ENCODE measurements at regions not wholly inside any gene's neighbourhood (a gene's known extent, or its start where the extent isn't known, plus 50 kb on each side); places are given as distances from the start of the nearest gene placed in this dataset. TPM values are rescaled to one million over a fixed set of nuclear protein-coding genes. Genes with fewer than 3 reads are reported as not detected.

GRCh38 chr22:47236161-47236560 lies 473.7 kb downstream of the TBC1D22A start:
- DNase-seq: no peak

DNA sequence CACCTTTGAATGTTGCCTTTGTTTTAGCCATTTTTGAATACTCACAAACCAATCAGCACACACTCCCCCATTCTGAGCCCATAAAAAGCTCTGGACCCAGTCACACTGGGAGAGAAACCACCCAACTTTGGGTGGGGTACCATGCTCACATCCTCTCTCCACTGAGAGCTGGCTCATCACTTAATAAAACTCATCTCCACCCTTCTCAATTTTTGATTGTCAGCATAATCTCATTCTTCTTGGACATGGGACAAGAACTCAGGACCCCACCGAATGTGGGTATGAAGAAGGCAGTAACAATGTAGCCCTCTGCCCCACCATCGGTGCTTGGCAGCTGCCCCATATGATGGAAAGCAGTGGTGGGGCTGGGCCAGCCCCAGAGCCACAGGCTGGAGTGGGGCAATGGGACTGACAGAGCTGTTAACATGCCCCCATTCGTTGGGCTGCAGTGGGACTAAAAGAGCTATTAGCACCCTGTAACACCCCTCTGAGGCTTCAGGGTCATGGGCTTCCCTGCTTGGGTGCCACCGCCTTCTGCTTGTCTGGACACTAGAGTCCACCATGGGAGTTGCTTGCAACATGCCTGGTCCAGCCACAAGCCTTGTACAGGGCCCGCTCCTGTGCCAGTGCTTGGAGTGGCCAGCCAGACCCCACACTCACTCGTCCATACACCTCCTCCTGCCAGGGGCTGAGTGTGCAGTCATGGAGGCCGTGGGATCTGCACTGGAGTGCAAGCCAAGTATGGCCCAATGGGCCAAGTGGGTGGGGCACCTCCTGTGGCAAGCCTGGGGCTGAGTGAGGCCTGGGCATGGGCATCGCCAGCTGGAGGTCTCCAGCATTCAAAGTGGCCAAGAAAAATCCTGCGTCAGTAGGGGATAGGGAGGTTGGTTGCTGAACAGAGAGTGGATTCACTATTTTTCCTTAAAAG lies 471.1 kb downstream of the TBC1D22A start:
- DNase-seq: no peak

DNA sequence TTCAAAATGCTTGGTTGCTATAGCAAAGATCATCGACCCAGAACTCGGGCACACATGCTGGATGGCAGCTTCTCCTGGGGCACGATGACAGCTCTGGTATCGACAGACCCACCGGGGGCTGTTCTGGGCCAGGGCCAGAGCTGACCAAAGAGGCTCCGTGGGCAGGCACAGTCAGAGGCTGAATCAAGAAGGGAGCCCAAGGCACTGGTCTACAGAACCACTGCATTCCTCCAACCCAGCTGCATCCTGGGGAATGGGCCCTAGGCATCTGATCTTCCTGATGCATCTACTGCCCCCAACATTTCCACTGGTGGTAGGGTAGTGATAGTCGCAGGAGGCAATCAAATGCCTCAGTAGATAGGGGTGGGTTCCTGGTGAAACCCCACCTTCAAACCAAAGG lies 470.3 kb downstream of the TBC1D22A start:
- DNase-seq: no peak

DNA sequence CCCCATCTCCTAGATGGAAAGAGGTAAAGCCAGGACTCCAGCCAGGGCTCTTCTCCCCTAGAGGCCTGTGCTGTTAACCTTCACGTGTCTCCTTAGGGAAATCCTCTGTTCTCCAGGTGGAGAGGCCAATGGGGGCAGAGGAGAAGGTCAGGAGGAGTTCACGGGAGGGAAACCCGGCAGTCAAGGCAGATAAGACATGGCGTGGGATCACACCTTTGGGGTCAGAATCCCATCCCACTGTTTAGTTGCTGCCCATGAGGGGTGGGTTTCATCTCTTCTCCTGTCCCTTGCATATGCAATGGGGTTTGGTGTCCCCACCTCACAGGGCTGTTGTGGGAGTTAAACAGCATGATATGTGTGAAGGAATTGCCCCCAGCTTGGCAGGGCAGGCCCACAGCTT lies 469.7 kb downstream of the TBC1D22A start:
- DNase-seq: no peak

- DNase-seq: no peak
Observed at GRCh38 chr22:47231759-47232158, 469.3 kb downstream of the TBC1D22A start.

- no peak for DNase-seq
Observed at GRCh38 chr22:47230741-47231140, 468.3 kb downstream of the TBC1D22A start.

DNA sequence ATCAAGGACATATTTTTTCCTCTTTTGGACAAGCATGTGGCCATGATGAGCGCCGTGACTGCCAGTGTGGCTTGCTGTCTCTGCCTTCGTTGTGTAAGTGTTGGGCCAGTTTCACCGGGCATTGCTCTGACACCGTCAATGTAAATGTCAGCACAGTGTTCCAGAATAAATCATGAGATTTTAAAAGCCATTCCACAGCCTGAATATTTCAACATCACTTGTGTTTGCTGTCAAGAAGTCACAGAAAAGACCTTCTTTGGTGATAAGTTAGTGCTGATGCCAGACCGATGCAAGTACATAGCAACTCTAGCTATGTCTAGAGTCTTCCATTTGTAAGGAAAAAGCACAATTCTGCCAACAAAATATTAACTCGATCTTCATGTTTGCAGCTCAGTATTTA lies 467.8 kb downstream of the TBC1D22A start:
- DNase-seq: no peak

- no peak for DNase-seq
Observed at GRCh38 chr22:47228767-47229166, 466.3 kb downstream of the TBC1D22A start.

GRCh38 chr22:47225931-47226633 lies 463.6 kb downstream of the TBC1D22A start:
- no peak for DNase-seq

DNA sequence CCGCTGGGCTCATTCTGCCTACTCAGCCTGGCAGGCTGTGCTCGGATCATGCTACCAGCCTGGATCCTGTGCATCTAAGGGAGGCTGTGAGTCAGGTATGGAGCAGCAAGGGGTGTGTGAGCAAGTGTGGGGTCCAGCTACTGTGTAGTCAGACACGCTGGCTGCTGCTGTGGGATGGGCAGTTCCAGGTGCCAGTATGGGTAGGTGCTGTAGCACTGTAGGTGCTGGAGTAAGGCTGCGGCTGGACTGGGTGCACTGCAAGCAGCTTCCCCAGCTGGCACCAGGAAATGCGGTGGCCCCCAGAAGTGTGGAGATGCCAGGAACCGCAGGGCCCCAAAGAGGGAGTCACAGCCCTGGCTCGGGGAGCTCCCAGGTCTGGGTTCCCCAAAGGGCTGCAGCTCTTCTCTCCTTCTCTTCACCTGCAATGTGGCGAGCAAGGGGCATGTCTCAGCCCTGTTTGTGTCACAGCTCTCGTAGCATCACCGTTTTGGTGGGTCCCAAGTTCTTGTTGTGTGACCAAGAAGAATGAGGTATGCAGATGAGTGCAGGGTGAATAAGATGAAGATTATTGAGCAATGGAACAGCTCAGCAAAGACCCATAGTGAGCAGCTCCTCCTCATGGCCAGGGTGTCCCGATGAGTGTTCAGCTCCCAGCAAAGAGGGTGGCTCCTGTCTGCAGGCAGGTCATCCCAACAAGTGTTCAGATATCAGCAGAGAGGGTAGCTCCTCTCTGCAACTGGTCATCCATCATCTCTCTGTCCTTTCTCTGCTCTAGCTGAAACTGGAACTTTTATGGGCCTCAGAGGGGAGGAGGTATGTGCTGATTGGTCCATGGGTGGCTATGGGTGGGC lies 462.9 kb downstream of the TBC1D22A start:
- no peak for DNase-seq

Small RNA genes lying in the stretch of these regions (small RNA-seq; reads per million reads assigned to genes)
- not detected for gene MIR3201 (ENCODE audit: low replicate concordance)
- not detected for gene MIR3667 (ENCODE audit: low replicate concordance)
- not detected for gene MIR4535 (ENCODE audit: low replicate concordance)

All from skin of body (tissue), 2 donors.